ENCODE measurements at regions not wholly inside any gene's neighbourhood (a gene's known extent, or its start where the extent isn't known, plus 50 kb on each side); places are given as distances from the start of the nearest gene placed in this dataset.

DNA sequence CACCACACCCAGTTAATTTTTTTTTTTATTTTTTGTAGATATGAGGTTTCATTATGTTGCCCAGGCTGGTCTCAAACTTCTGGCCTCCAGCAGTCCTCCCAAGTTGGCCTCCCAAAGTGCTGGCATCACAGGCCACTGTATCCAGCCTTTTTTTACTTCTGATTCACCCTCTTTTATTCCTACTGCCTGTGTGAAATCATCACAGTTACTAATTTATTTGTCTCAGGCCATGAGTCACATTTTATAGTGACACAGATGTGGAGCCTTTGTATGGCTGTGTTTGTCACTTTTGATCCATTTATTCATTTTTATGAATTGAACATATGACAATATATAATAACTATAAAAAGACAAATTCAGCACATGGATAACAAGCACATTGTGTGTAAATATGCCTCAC, 67.1 kb upstream of the SNX2 start:
- FAIRE-seq (no peak), DNase-seq (ENCODE audit: extremely low read depth in 1 of 4, low spot score in 3 of 4) (no peak), ATAC-seq (no peak)
- ChIA-PET CTCF (ENCODE audit: low intra/inter-chr PET ratio) (interaction anchor here (0.7 kb wide), 1 partner anchor 451 kb away, joined by 3 read pairs; no protein-coding TSS in a partner anchor), POLR2A (no interaction called here)
- Histone ChIP-seq H3K4me2 (ENCODE audit: insufficient read depth, low read length) (no peak overlapping the region), H3K27ac (ENCODE audit: extremely low read depth, low read depth, low read length) (no peak overlapping the region), H3K9ac (ENCODE audit: insufficient read depth in 1 of 2, low read depth in 2 of 2, low read length in 2 of 2) (no peak overlapping the region), H3K4me1 (replicated peaks in 1 of 2; ENCODE audit: control insufficient read depth in 2 of 2, insufficient read depth in 2 of 2, low read length in 2 of 2) (no peaks in the 10 kb centered on the region), H3K27me3 (ENCODE audit: control insufficient read depth in 2 of 2, insufficient read depth in 2 of 2, low read length in 2 of 2) (peaks cover 0 to 3% of the 10 kb centered on the region in 2 experiments; a peak in 1 of 5 replicates), H3K9me3 (replicated peaks; ENCODE audit: control insufficient read depth, insufficient read depth, low read depth, low read length) (no peaks in the 10 kb centered on the region), H3K79me2 (ENCODE audit: control insufficient read depth, insufficient read depth, low read length) (no peaks in the 10 kb centered on the region), H3K4me3 (no peak overlapping the region), H2AFZ (ENCODE audit: low read depth, low read length) (no peak overlapping the region), H3K9me1 (ENCODE audit: control insufficient read depth, insufficient read depth, low read length) (no peaks in the 10 kb centered on the region), H4K20me1 (replicated peaks; ENCODE audit: control insufficient read depth, insufficient read depth, low read length) (no peaks in the 10 kb centered on the region), H3K36me3 (ENCODE audit: control insufficient read depth, insufficient read depth, low read length) (no peaks in the 10 kb centered on the region)
- in situ Hi-C loops (cut with MboI) (no loop called here), intact Hi-C loops (cut with micrococcal nuclease) (no loop called here)
- no TSS peak for BruUV-seq (replicated peaks)
- no peak for TF ChIP-seq HDGF (IDR thresholded peaks at IDR 0.05)
- TF ChIP-seq ZNF224 (CRISPR knock-in tag; IDR thresholded peaks at IDR 0.05): no peak
- TF ChIP-seq TCF3 (CRISPR knock-in tag; IDR thresholded peaks at IDR 0.05): no peak
- TF ChIP-seq ELF1 (tag; IDR thresholded peaks at IDR 0.05): no peak
- TF ChIP-seq, protein P1, sequence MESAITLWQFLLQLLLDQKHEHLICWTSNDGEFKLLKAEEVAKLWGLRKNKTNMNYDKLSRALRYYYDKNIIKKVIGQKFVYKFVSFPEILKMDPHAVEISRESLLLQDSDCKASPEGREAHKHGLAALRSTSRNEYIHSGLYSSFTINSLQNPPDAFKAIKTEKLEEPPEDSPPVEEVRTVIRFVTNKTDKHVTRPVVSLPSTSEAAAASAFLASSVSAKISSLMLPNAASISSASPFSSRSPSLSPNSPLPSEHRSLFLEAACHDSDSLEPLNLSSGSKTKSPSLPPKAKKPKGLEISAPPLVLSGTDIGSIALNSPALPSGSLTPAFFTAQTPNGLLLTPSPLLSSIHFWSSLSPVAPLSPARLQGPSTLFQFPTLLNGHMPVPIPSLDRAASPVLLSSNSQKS (CRISPR knock-in tag; IDR thresholded peaks at IDR 0.05): no peak
- TF ChIP-seq PCBP1 (IDR thresholded peaks at IDR 0.05; ENCODE audit: low read depth, low read length, poor library complexity, severe bottlenecking): no peak
- no peak for TF ChIP-seq SMAD2 (IDR thresholded peaks at IDR 0.05; ENCODE audit: low read depth, low read length)
- TF ChIP-seq GATAD2B (IDR thresholded peaks at IDR 0.05; ENCODE audit: borderline replicate concordance): no peak
- no peak for TF ChIP-seq ZNF408 (CRISPR knock-in tag; IDR thresholded peaks at IDR 0.05; ENCODE audit: low read depth)
- no peak for TF ChIP-seq HNRNPLL (IDR thresholded peaks at IDR 0.05; ENCODE audit: low read depth, low read length, poor library complexity, severe bottlenecking)
- no peak for TF ChIP-seq ZNF311 (CRISPR knock-in tag; IDR thresholded peaks at IDR 0.05)
- no peak for TF ChIP-seq KAT7 (CRISPR knock-in tag; IDR thresholded peaks at IDR 0.05; ENCODE audit: borderline replicate concordance)
- no peak for TF ChIP-seq FOXM1 (IDR thresholded peaks at IDR 0.05; ENCODE audit: low read depth)
- no peak for TF ChIP-seq FOXM1 (CRISPR knock-in tag; IDR thresholded peaks at IDR 0.05; ENCODE audit: low read depth)
- TF ChIP-seq BHLHE40 (IDR thresholded peaks at IDR 0.05; ENCODE audit: low read length): no peak
- no peak for TF ChIP-seq ETV6 (IDR thresholded peaks at IDR 0.05; ENCODE audit: borderline replicate concordance in 1 of 2, low read depth in 2 of 2, low read length in 1 of 2)
- TF ChIP-seq ETV6 (CRISPR knock-in tag; IDR thresholded peaks at IDR 0.05; ENCODE audit: borderline replicate concordance): no peak
- no peak for TF ChIP-seq KAT8 (IDR thresholded peaks at IDR 0.05; ENCODE audit: low read depth)
- no peak for TF ChIP-seq ZNF436 (CRISPR knock-in tag; IDR thresholded peaks at IDR 0.05)
- no peak for TF ChIP-seq SMAD1 (IDR thresholded peaks at IDR 0.05; ENCODE audit: low read depth, low read length, partially characterized antibody)
